Heart right ventricle (tissue), 16 donors: ENCODE measurements at regions not wholly inside any gene's neighbourhood (a gene's known extent, or its start where the extent isn't known, plus 50 kb on each side); places are given as distances from the start of the nearest gene placed in this dataset.

Experiments used
- ATAC-seq, 8 donors: fragments of 200-7000 bp; cut with Tn5 transposase; one replicate each; pipeline ENCODE4 v1.9.1; 2020; ENCODE audit warnings: mild to moderate bottlenecking in 8 of 8, moderate library complexity in 8 of 8, moderate number of reproducible peaks in 1 of 8
- DNase-seq, 2 donors: peaks; one replicate each; pipeline ENCODE4 v3.0.0-alpha.2; 2020
- H3K27ac ChIP-seq, 10 donors: fragments of 200-600 bp; sonication (generic) in 2 of 10; one replicate each; pipeline versions ENCODE4 v1.5.0 to v1.8.0; 2020 to 2022; ENCODE audit warnings: mild to moderate bottlenecking in 3 of 10
- H3K27me3 ChIP-seq, 7 donors: fragments of 200-600 bp; one replicate each; pipeline ENCODE4 v1.8.0; 2021 to 2022; ENCODE audit warnings: mild to moderate bottlenecking in 2 of 7
- H3K36me3 ChIP-seq, 9 donors: fragments of 200-600 bp; sonication (generic) in 1 of 9; one replicate each; pipeline versions ENCODE4 v1.5.0 to v1.8.0; 2020 to 2022; ENCODE audit warnings: mild to moderate bottlenecking in 2 of 9
- H3K4me1 ChIP-seq, 9 donors: fragments of 200-600 bp; sonication (generic) in 1 of 9; one replicate each; pipeline versions ENCODE4 v1.5.0 to v1.8.0; 2020 to 2022; ENCODE audit warnings: mild to moderate bottlenecking in 4 of 9
- H3K4me3 ChIP-seq, 10 donors: fragments of 200-600 bp; sonication (generic) in 2 of 10; one replicate each; pipeline versions ENCODE4 v1.5.0 to v1.8.0; 2020 to 2022; ENCODE audit warnings: mild to moderate bottlenecking in 7 of 10, moderate library complexity in 2 of 10
- H3K9me3 ChIP-seq, 11 donors: fragments of 200-600 bp in 10 of 11; sonication (generic) in 2 of 11; one replicate each; pipeline versions ENCODE4 v1.5.0 to v1.8.0; 2013 to 2022; ENCODE audit warnings: mild to moderate bottlenecking in 2 of 11, control low read depth in 1 of 11, moderate library complexity in 1 of 11
- WGBS, 2 donors: extraction: QIAGEN DNeasy Blood & Tissue Kit; methylation state at CpG; one replicate each; pipeline ENCODE4 v1.1.7; 2013; ENCODE audit warnings: inconsistent platforms in 1 of 2; 5-methylcytosine and 5-hydroxymethylcytosine counted together
- intact Hi-C, 10 donors: fragments of 100-400 bp; cut with DNase I; formaldehyde crosslinking; loops; one replicate each; pipeline versions ENCODE4 v1.11.1 to v1.14.2; 2022
- TF ChIP-seq, protein P1 (sequence below), 9 donors: fragments of 200-600 bp; sonication (generic) in 2 of 9; IDR thresholded peaks; one replicate each; pipeline versions ENCODE4 v1.5.0 to v1.8.0; 2021 to 2022; ENCODE audit warnings: antibody characterized with exemption in 9 of 9, mild to moderate bottlenecking in 5 of 9, moderate library complexity in 1 of 9
- donor health status: Arrhythmogenic right ventricular cardiomyopathy.
- donor health status: ischemic (EF 13 %, LVEDD 7.1; RV severe dilation, severe dysfunction).
- donor health status: healthy with polysubstance abuse.
- donor health status: DM: no; HTN: yes; CAD: no.
- donor health status: DM: no; HTN: no; CAD: no.
- donor health status: ischemic (EF 25% LVEDD 6.9; RV normal size, moderate dysfunction).
- donor health status: ischemic (EF 25% LVEDD 5.7; RV mildly dilated, moderate dysfunction).
- donor health status: healthy.
- donor health status: DM: yes; HTN: yes; CAD: no.
- donor health status: Ischemic cardiomyopathy.
- donor health status: ischemic (EF 35%, LVEDD 5.7; RV mildly dilated, moderate dysfunction).
- donor health status: nonischemic (EF 11% LVEDD 7.7; RV severe dilation, severe dysfunction).
- donor health status: DM: yes; HTN: yes; CAD: no.
- donor health status: PGD.
- donor health status: ischemic (EF 29% LVEDD 5.4; RV normal size, mild dysfunction).
- donor health status: nonischemic (EF 23%, LVEDD 6.1; RV moderate dilation, normal function).

DNA sequence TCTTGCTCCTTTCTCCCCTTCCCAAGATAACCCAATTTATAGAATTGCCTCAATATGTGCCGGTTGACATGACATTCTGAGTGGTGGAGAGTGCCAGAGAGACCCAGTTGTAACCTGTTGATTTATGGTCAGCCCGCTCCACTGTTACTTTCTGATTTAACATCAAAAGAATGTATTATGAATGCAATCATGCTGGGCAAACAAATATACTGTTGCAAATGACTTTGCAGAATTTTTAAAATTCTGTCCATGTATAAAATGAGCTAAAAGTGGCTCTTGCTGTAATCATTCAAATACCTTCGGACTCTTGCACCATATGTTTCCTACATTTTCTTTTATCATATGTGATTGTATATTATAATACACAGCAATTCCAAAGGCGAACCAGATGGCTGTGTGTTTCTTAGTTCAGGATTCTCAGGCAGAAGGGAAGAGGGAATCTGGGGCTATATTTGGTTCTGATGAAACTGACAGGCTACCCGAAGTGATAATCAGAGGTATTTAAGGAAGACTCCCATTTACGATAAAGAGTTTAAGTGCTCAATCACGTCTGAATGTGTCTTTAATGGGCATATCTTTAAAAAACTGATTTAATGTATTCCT lies 131.7 kb downstream of the CLCN4 start:
- TF ChIP-seq, protein P1, sequence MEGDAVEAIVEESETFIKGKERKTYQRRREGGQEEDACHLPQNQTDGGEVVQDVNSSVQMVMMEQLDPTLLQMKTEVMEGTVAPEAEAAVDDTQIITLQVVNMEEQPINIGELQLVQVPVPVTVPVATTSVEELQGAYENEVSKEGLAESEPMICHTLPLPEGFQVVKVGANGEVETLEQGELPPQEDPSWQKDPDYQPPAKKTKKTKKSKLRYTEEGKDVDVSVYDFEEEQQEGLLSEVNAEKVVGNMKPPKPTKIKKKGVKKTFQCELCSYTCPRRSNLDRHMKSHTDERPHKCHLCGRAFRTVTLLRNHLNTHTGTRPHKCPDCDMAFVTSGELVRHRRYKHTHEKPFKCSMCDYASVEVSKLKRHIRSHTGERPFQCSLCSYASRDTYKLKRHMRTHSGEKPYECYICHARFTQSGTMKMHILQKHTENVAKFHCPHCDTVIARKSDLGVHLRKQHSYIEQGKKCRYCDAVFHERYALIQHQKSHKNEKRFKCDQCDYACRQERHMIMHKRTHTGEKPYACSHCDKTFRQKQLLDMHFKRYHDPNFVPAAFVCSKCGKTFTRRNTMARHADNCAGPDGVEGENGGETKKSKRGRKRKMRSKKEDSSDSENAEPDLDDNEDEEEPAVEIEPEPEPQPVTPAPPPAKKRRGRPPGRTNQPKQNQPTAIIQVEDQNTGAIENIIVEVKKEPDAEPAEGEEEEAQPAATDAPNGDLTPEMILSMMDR (IDR thresholded peaks at IDR 0.05): no peak
- no peaks in the 10 kb centered on the region for H3K36me3 ChIP-seq
- peaks cover 0 to 9% (median 0%) of the 10 kb centered on the region in 11 donors for H3K9me3 ChIP-seq
- ATAC-seq (no peak), DNase-seq (no peak)
- H3K4me3 ChIP-seq: no peak overlapping the region
- WGBS, 2 donors: 70 to 74% methylated on average over 7 of the region's 7 CpGs
- H3K27ac ChIP-seq: no peak overlapping the region
- H3K4me1 ChIP-seq: no peaks in the 10 kb centered on the region
- no peaks in the 10 kb centered on the region for H3K27me3 ChIP-seq
- intact Hi-C loops: no loop called here

DNA sequence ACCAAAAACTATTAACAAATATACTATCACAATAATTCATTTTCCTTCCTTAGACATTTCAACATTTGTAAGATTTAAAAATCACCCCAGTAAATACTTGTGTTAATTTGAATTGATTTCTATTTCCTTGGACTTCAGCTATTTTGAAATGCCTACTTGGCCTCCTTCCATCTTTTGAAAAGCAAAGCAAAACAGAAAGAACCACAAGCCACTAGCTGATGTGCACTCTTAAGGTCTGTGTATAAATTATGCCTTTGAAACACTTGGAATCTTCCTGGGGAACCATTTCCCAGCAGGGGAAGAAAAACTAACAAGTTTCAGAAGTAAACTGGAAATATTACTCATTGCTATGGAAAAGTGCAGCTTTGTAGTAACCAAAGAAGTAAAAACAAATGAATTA lies 139.8 kb downstream of the CLCN4 start:
- H3K4me1 ChIP-seq: no peaks in the 10 kb centered on the region
- H3K27ac ChIP-seq: no peak overlapping the region
- ATAC-seq (no peak), DNase-seq (no peak)
- H3K36me3 ChIP-seq: no peaks in the 10 kb centered on the region
- peaks cover 0 to 4% (median 0%) of the 10 kb centered on the region in 11 donors for H3K9me3 ChIP-seq
- intact Hi-C loops: no loop called here
- TF ChIP-seq, protein P1 (IDR thresholded peaks at IDR 0.05): no peak
- no peak overlapping the region for H3K4me3 ChIP-seq
- no peaks in the 10 kb centered on the region for H3K27me3 ChIP-seq

DNA sequence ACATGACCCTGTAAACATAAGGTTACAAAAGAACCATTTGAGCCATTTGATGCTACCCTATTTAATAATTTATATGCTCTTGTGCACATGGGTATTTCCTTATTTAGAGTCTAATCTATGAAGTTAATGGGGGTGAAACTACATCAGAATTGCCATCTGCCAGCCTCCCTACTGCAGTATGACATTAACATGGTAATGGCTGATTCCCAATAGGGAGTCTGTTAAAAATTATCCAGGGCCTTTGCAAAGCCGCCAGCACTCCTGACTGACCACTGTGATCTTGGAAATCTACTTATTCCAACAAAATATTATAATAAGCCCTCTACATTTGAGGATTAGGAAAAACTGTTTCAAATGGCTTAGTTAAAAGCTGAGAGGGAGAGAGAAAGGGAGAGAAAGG lies 153.7 kb downstream of the CLCN4 start:
- Histone ChIP-seq H3K27ac (no peak overlapping the region), H3K27me3 (no peaks in the 10 kb centered on the region), H3K4me3 (no peak overlapping the region), H3K9me3 (no peaks in the 10 kb centered on the region), H3K36me3 (no peaks in the 10 kb centered on the region), H3K4me1 (no peaks in the 10 kb centered on the region)
- WGBS, 2 donors: 93% methylated on average over 1 of the region's 1 CpG
- no peak for ATAC-seq
- no peak for DNase-seq
- intact Hi-C loops: no loop called here
- TF ChIP-seq, protein P1 (IDR thresholded peaks at IDR 0.05): no peak

DNA sequence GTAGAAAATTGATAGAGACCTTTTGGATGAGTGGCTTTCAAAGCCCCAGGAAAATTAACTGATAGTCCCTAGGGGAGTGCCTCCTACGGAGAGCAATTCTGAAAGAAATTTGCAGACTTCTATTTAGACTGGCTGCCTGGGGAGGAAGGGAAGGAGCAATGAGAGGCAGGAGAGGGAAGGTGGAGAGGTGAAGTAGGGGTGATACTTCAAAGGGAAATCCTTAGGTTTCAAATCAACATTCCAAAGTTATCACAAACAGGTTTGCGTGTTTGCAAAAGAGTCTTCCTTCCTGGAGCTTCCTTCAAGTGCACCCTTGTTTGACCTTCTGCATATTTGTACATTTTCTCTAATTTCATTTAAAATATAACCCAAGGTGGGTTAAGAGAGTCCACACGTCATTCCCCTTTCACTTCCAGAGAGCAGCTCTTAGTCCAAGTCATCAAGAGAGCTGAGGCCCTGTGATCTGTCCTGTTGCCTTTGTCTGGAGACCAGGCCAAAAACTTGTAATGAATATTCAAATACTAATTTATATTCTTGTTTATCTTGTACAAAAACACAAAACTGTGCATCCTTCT lies 157.8 kb downstream of the CLCN4 start:
- no peak for ATAC-seq
- H3K4me3 ChIP-seq: no peak overlapping the region
- TF ChIP-seq, protein P1 (IDR thresholded peaks at IDR 0.05): no peak
- no peak for DNase-seq
- no peaks in the 10 kb centered on the region for H3K36me3 ChIP-seq
- no peak overlapping the region for H3K27ac ChIP-seq
- H3K4me1 ChIP-seq: no peaks in the 10 kb centered on the region
- no peaks in the 10 kb centered on the region for H3K9me3 ChIP-seq
- intact Hi-C loops: no loop called here
- whole genome bisulfite sequencing, 2 donors: 78 to 85% methylated on average over 3 of the region's 3 CpGs
- peaks cover 0 to 4% (median 0%) of the 10 kb centered on the region in 7 donors for H3K27me3 ChIP-seq
